Right lobe of liver (tissue), 6 donors: ENCODE measurements at regions not wholly inside any gene's neighbourhood (a gene's known extent, or its start where the extent isn't known, plus 50 kb on each side); places are given as distances from the start of the nearest gene placed in this dataset.

ENCODE experiments used
- ATAC-seq, 4 donors: fragments of 200-7000 bp; cut with Tn5 transposase; one replicate each; pipeline ENCODE4 v1.9.1; 2020; ENCODE audit warnings: mild to moderate bottlenecking in 4 of 4, moderate library complexity in 4 of 4
- DNase-seq, 3 donors: peaks; one replicate each; pipeline ENCODE4 v3.0.0-alpha.2; 2020
- H3K27ac ChIP-seq, 3 donors: fragments of 200-600 bp; one replicate each; pipeline ENCODE4 v1.8.0; 2022
- H3K27me3 ChIP-seq, 2 donors: fragments of 200-600 bp; one replicate each; pipeline ENCODE4 v1.8.0; 2022
- H3K36me3 ChIP-seq, 4 donors: fragments of 200-600 bp; sonication (generic) in 1 of 4; one replicate each; pipeline versions ENCODE4 v1.5.1 to v1.8.0; 2017 to 2022; ENCODE audit warnings: control low read depth in 1 of 4
- H3K4me1 ChIP-seq, 4 donors: fragments of 200-600 bp; sonication (generic) in 1 of 4; one replicate each; pipeline versions ENCODE4 v1.5.1 to v1.8.0; 2017 to 2022; ENCODE audit warnings: control low read depth in 1 of 4
- H3K4me3 ChIP-seq, 3 donors: fragments of 200-600 bp; one replicate each; pipeline ENCODE4 v1.8.0; 2022
- H3K9me3 ChIP-seq, 4 donors: fragments of 200-600 bp; sonication (generic) in 1 of 4; one replicate each; pipeline versions ENCODE4 v1.5.1 to v1.8.0; 2017 to 2022; ENCODE audit warnings: control low read depth in 1 of 4
- CTCF ChIP-seq, 4 donors: fragments of 200-600 bp in 3 of 4; fragments of 450-650 bp in 1 of 4; IDR thresholded peaks; one replicate each; pipeline versions ENCODE4 v1.5.1 to v1.8.0; 2016 to 2022; ENCODE audit warnings: antibody characterized with exemption in 4 of 4, mild to moderate bottlenecking in 2 of 4
- POLR2A ChIP-seq: fragments of 450-650 bp; IDR thresholded peaks from one replicate; pipeline ENCODE4 v1.6.1; 2017; ENCODE audit warnings: antibody characterized with exemption, mild to moderate bottlenecking
- WGBS: methylation state at CpG from one replicate; pipeline ENCODE4 v1.1.6; 2018; ENCODE audit warnings: low coverage, low lambda C conversion rate; ENCODE audit not compliant: insufficient coverage; ENCODE audit errors: missing lambda C conversion rate; 5-methylcytosine and 5-hydroxymethylcytosine counted together
- intact Hi-C, 2 donors: fragments of 100-400 bp; cut with DNase I; formaldehyde crosslinking; loops; one replicate each; pipeline versions ENCODE4 v1.11.2 to v1.14.1; 2022
- donor health status: DM: no; HTN: yes; CAD: no.
- donor health status: DM: no; HTN: no; CAD: no.
- donor health status: DM: no; HTN: no; CAD: no.
- donor health status: DM: no; HTN: yes; CAD: no.
- donor health status: DM: no; HTN: yes; CAD: no.

- H3K27ac ChIP-seq: no peak overlapping the region
- ATAC-seq (no peak), DNase-seq (peak in 1 of 3 donors; percentile 32)
Measured at GRCh38 chr2:239896075-239896474, 129.1 kb downstream of the NDUFA10 start.

GRCh38 chr2:239895669-239896068 lies 129.5 kb downstream of the NDUFA10 start:
- ATAC-seq: peak in 3 of 4 donors; percentile 21 to 61 (median 25)
- Histone ChIP-seq H3K27ac (no peak overlapping the region), H3K36me3 (no peaks in the 10 kb centered on the region), H3K9me3 (no peaks in the 10 kb centered on the region), H3K4me1 (no peaks in the 10 kb centered on the region), H3K4me3 (no peak overlapping the region), H3K27me3 (no peaks in the 10 kb centered on the region)
- DNase-seq: no peak
- TF ChIP-seq POLR2A (no peak), CTCF (IDR thresholded peaks at IDR 0.05) (no peak)
- intact Hi-C loops: no loop called here
- WGBS: 54% methylated on average over 6 of the region's 6 CpGs

More at GRCh38 chr2:239896075-239896474, 129.1 kb downstream of the NDUFA10 start:
- Histone ChIP-seq H3K9me3 (no peaks in the 10 kb centered on the region), H3K36me3 (no peaks in the 10 kb centered on the region), H3K4me3 (no peak overlapping the region), H3K4me1 (no peaks in the 10 kb centered on the region), H3K27me3 (no peaks in the 10 kb centered on the region)
- 75% methylated on average over 2 of the region's 8 CpGs for WGBS
- TF ChIP-seq CTCF (IDR thresholded peaks at IDR 0.05) (no peak), POLR2A (no peak)
- intact Hi-C loops: no loop called here

- Histone ChIP-seq H3K4me3 (no peak overlapping the region), H3K9me3 (no peaks in the 10 kb centered on the region), H3K4me1 (no peaks in the 10 kb centered on the region), H3K27ac (no peak overlapping the region), H3K36me3 (no peaks in the 10 kb centered on the region), H3K27me3 (no peaks in the 10 kb centered on the region)
- TF ChIP-seq POLR2A: no peak
- no peak for TF ChIP-seq CTCF (IDR thresholded peaks at IDR 0.05)
- 57% methylated on average over 3 of the region's 3 CpGs for WGBS
- no peak for ATAC-seq
- intact Hi-C loops: no loop called here
- DNase-seq: peak in 1 of 3 donors; percentile 28
Measured at GRCh38 chr2:239895116-239895515, 130.0 kb downstream of the NDUFA10 start.

- Histone ChIP-seq H3K9me3 (no peaks in the 10 kb centered on the region), H3K4me3 (no peak overlapping the region), H3K4me1 (no peaks in the 10 kb centered on the region), H3K27ac (no peak overlapping the region), H3K27me3 (no peaks in the 10 kb centered on the region), H3K36me3 (no peaks in the 10 kb centered on the region)
- intact Hi-C loops: no loop called here
- no peak for ATAC-seq
- 42% methylated on average over 5 of the region's 5 CpGs for WGBS
- no peak for TF ChIP-seq CTCF (IDR thresholded peaks at IDR 0.05)
- peak in 1 of 3 donors; percentile 38 for DNase-seq
Measured at GRCh38 chr2:239894276-239894675, 130.9 kb downstream of the NDUFA10 start.

GRCh38 chr2:239893236-239893515 lies 132.0 kb downstream of the NDUFA10 start:
- H3K27ac ChIP-seq: no peak overlapping the region
- WGBS: 94% methylated on average over 3 of the region's 4 CpGs
- DNase-seq: no peak
- H3K27me3 ChIP-seq: no peaks in the 10 kb centered on the region
- H3K4me1 ChIP-seq: no peaks in the 10 kb centered on the region
- H3K4me3 ChIP-seq: no peak overlapping the region
- no peaks in the 10 kb centered on the region for H3K9me3 ChIP-seq
- no peak for ATAC-seq
- intact Hi-C loops: no loop called here
- no peaks in the 10 kb centered on the region for H3K36me3 ChIP-seq
- no peak for TF ChIP-seq CTCF (IDR thresholded peaks at IDR 0.05)
- TF ChIP-seq POLR2A: no peak
